ENCODE measurements at regions not wholly inside any gene's neighbourhood (a gene's known extent, or its start where the extent isn't known, plus 50 kb on each side); places are given as distances from the start of the nearest gene placed in this dataset.

GRCh38 chr10:3503299-3503698 lies 281.7 kb downstream of the KLF6 start:
- Histone ChIP-seq H3K27ac (no peak overlapping the region), H3K4me1 (no peaks in the 10 kb centered on the region), H3K27me3 (no peaks in the 10 kb centered on the region), H3K36me3 (no peaks in the 10 kb centered on the region), H3K9me3 (no peaks in the 10 kb centered on the region), H3K4me3 (no peak overlapping the region)
- TF ChIP-seq POLR2A (IDR thresholded peaks at IDR 0.05) (no peak), POLR2AphosphoS5 (IDR thresholded peaks at IDR 0.05) (no peak), CTCF (IDR thresholded peaks at IDR 0.05) (no peak), EP300 (IDR thresholded peaks at IDR 0.05; ENCODE audit: low read depth) (no peak)
- WGBS, 2 donors (ENCODE audit: low coverage in 1 of 2), result 83 to 95% methylated on average over 9 to 13 of the region's 13 CpGs
- in situ Hi-C loops (cut with MboI; ENCODE audit: low pct_ligation_motif_present in 1 of 4, low pct_unique_long_range_greater_than_20kb in 1 of 4, low sequenced_read_pairs in 3 of 4), result no loop called here
- intact Hi-C loops (cut with DNase I; ENCODE audit: low total_unique reads), result no loop called here
- DNase-seq, result no peak

GRCh38 chr10:3502673-3503072 lies 282.3 kb downstream of the KLF6 start:
- Histone ChIP-seq H3K27me3 (no peaks in the 10 kb centered on the region), H3K4me3 (no peak overlapping the region), H3K36me3 (no peaks in the 10 kb centered on the region), H3K9me3 (no peaks in the 10 kb centered on the region), H3K27ac (no peak overlapping the region), H3K4me1 (no peaks in the 10 kb centered on the region)
- DNase-seq, result no peak
- in situ Hi-C loops (cut with MboI; ENCODE audit: low pct_ligation_motif_present in 1 of 4, low pct_unique_long_range_greater_than_20kb in 1 of 4, low sequenced_read_pairs in 3 of 4), result no loop called here
- intact Hi-C loops (cut with DNase I; ENCODE audit: low total_unique reads), result no loop called here
- WGBS, 2 donors (ENCODE audit: low coverage in 1 of 2), result 64 to 78% methylated on average over 2 to 6 of the region's 6 CpGs
- TF ChIP-seq EP300 (IDR thresholded peaks at IDR 0.05; ENCODE audit: low read depth) (no peak), POLR2A (IDR thresholded peaks at IDR 0.05) (no peak), POLR2AphosphoS5 (IDR thresholded peaks at IDR 0.05) (no peak), CTCF (IDR thresholded peaks at IDR 0.05) (no peak)

- DNase-seq, result peak; percentile 17
- H3K36me3 ChIP-seq, result no peaks in the 10 kb centered on the region
- no peak overlapping the region for H3K4me3 ChIP-seq
- TF ChIP-seq POLR2AphosphoS5 (IDR thresholded peaks at IDR 0.05) (peak; percentile 61 to 77 (median 66)), EP300 (IDR thresholded peaks at IDR 0.05; ENCODE audit: low read depth) (peak; percentile 71), CTCF (IDR thresholded peaks at IDR 0.05) (no peak)
- no peaks in the 10 kb centered on the region for H3K4me1 ChIP-seq
- in situ Hi-C loops (cut with MboI; ENCODE audit: low pct_ligation_motif_present in 1 of 4, low pct_unique_long_range_greater_than_20kb in 1 of 4, low sequenced_read_pairs in 3 of 4) (no loop called here), intact Hi-C loops (cut with DNase I; ENCODE audit: low total_unique reads) (no loop called here)
- H3K27ac ChIP-seq, result peak overlapping the region; percentile 23 to 39 (median 38)
- H3K27me3 ChIP-seq, result peaks cover 4% of the 10 kb centered on the region
- 84 to 87% methylated on average over 8 to 15 of the region's 15 CpGs for WGBS, 2 donors (ENCODE audit: low coverage in 1 of 2)
- H3K9me3 ChIP-seq, result no peaks in the 10 kb centered on the region
These were observed 284.6 kb downstream of the KLF6 start for GRCh38 chr10:3500408-3500856.

- Histone ChIP-seq H3K4me1 (no peaks in the 10 kb centered on the region), H3K9me3 (no peaks in the 10 kb centered on the region), H3K27me3 (peaks cover 4% of the 10 kb centered on the region), H3K27ac (peak overlapping the region in 2 of 4 donors; percentile 23 to 38), H3K4me3 (no peak overlapping the region), H3K36me3 (no peaks in the 10 kb centered on the region)
- WGBS, 2 donors (ENCODE audit: low coverage in 1 of 2), result 72 to 81% methylated on average over 4 of the region's 4 CpGs
- intact Hi-C loops (cut with DNase I; ENCODE audit: low total_unique reads), result no loop called here
- no peak for DNase-seq
- no peak for TF ChIP-seq POLR2AphosphoS5 (IDR thresholded peaks at IDR 0.05)
- TF ChIP-seq CTCF (IDR thresholded peaks at IDR 0.05), result no peak
- TF ChIP-seq EP300 (IDR thresholded peaks at IDR 0.05; ENCODE audit: low read depth), result no peak
- no peak for TF ChIP-seq POLR2A (IDR thresholded peaks at IDR 0.05)
- in situ Hi-C loops (cut with MboI; ENCODE audit: low pct_ligation_motif_present in 1 of 4, low pct_unique_long_range_greater_than_20kb in 1 of 4, low sequenced_read_pairs in 3 of 4), result no loop called here
These were observed 285.9 kb downstream of the KLF6 start for GRCh38 chr10:3499120-3499519.

Measured in transverse colon (tissue), 4 donors.